CD4-positive, CD25-positive, alpha-beta regulatory T cell (primary cell): ENCODE measurements at regions not wholly inside any gene's neighbourhood (a gene's known extent, or its start where the extent isn't known, plus 50 kb on each side); places are given as distances from the start of the nearest gene placed in this dataset.
"Not testable (repeated sequence)": the region's sequence is repeated elsewhere in the genome, so short reads cannot be mapped to it uniquely, and the experiment has no call there.

Experiments used
- ATAC-seq, 2 donors: fragments of 150-1000 bp; cut with Tn5 transposase; one replicate each; pipeline ENCODE4 v1.10.0; 2021; ENCODE audit warnings: low read depth in 2 of 2, moderate number of reproducible peaks in 2 of 2, moderate library complexity in 1 of 2
- DNase-seq, 3 donors: peaks; one replicate each; pipeline versions ENCODE4 v3.0.0 to v3.0.0-alpha.2; 2012 to 2022; ENCODE audit warnings: mixed read lengths in 1 of 3
- H3K27ac ChIP-seq: one replicate; pipeline ENCODE4 v1.7.0; 2013; ENCODE audit warnings: mild to moderate bottlenecking, low read length; ENCODE audit not compliant: insufficient read depth, poor library complexity, severe bottlenecking
- H3K27me3 ChIP-seq: one replicate; pipeline ENCODE4 v1.7.0; 2013; ENCODE audit warnings: low read length; ENCODE audit not compliant: control insufficient read depth, insufficient read depth
- H3K36me3 ChIP-seq: one replicate; pipeline ENCODE4 v1.7.0; 2013; ENCODE audit warnings: mild to moderate bottlenecking, low read length, moderate library complexity; ENCODE audit not compliant: control insufficient read depth, insufficient read depth
- H3K4me1 ChIP-seq: 2 replicates; pipeline ENCODE4 v1.7.0; 2013; ENCODE audit warnings: mild to moderate bottlenecking, low read length; ENCODE audit not compliant: insufficient read depth, control insufficient read depth, poor library complexity, severe bottlenecking
- H3K4me3 ChIP-seq: one replicate; pipeline ENCODE4 v1.7.0; 2013; ENCODE audit warnings: low read depth, mild to moderate bottlenecking, low read length, moderate library complexity
- H3K9me3 ChIP-seq, 2 experiments: 1 replicate in 1 of 2; 2 replicates in 1 of 2; pipeline ENCODE4 v1.7.0; 2013; ENCODE audit warnings: low read length in 2 of 2, mild to moderate bottlenecking in 1 of 2, moderate library complexity in 1 of 2; ENCODE audit not compliant: control insufficient read depth in 2 of 2
- H3K27ac Mint-ChIP-seq, 3 donors: one replicate each; pipeline ENCODE4 v1.8.0; 2020 to 2022; ENCODE audit warnings: mild to moderate bottlenecking in 3 of 3, mixed read lengths in 3 of 3, moderate library complexity in 2 of 3
- H3K27me3 Mint-ChIP-seq: one replicate; pipeline ENCODE4 v1.8.0; 2022; ENCODE audit warnings: mild to moderate bottlenecking, mixed read lengths
- H3K36me3 Mint-ChIP-seq: one replicate; pipeline ENCODE4 v1.8.0; 2020; ENCODE audit warnings: mixed read lengths
- H3K4me1 Mint-ChIP-seq, 4 donors: one replicate each; pipeline ENCODE4 v1.8.0; 2020 to 2022; ENCODE audit warnings: mixed read lengths in 4 of 4, mild to moderate bottlenecking in 1 of 4
- H3K4me3 Mint-ChIP-seq, 4 donors: one replicate each; pipeline ENCODE4 v1.8.0; 2020 to 2022; ENCODE audit warnings: mild to moderate bottlenecking in 4 of 4, mixed read lengths in 4 of 4, moderate library complexity in 3 of 4
- H3K9me3 Mint-ChIP-seq, 7 donors: one replicate each; pipeline ENCODE4 v1.8.0; 2020 to 2022; ENCODE audit warnings: mixed read lengths in 7 of 7, mild to moderate bottlenecking in 3 of 7, moderate library complexity in 2 of 7

DNA sequence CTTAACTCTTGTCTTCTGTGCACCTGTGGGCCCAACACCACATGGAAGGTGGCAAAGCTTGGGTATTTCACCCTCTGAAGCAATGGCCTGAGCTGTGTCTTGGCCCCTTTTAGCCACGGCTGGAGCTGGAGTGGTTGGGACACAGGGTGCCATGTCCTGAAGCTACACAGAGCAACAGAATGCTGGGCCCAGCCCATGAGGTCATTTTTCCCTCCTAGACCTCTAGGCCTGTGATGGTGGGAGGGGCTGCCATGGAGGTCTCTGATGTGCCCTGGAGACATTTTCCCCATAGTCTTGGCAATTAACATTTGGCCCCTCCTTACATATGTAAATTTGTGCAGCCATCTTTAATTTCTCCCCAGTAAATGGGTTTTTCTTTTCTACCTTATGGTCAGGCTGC lies 620.8 kb downstream of the RFPL4B start:
- Histone ChIP-seq H3K27me3 (no peaks in the 10 kb centered on the region), H3K9me3 (no peaks in the 10 kb centered on the region), H3K4me1 (no peaks in the 10 kb centered on the region), H3K4me3 (no peak overlapping the region), H3K36me3 (no peaks in the 10 kb centered on the region), H3K27ac (no peak overlapping the region)
- no peak overlapping the region for H3K27ac Mint-ChIP-seq
- peaks cover 0 to 12% (median 6%) of the 10 kb centered on the region in 7 donors for H3K9me3 Mint-ChIP-seq
- DNase-seq = no peak
- H3K36me3 Mint-ChIP-seq = no peaks in the 10 kb centered on the region
- ATAC-seq = no peak
- no peaks in the 10 kb centered on the region for H3K27me3 Mint-ChIP-seq
- no peak overlapping the region for H3K4me3 Mint-ChIP-seq
- no peaks in the 10 kb centered on the region for H3K4me1 Mint-ChIP-seq

DNA sequence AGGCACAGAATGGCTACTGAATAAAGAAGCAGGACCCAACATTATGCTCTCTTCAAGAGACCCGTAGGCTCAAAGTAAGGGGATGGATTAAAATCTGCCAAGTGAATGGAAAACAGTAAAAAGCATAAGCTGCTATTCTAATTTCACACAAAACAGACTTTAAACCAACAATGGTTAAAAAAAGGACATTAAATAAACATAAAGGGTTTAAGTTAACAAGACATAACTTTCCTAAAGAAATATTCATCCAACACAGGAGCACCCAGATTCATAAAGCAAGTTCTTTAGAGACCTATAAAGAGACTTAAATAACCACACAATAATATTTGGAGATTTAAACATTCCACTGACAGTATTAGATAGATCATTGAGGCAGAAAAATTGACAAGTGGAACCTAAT lies 624.5 kb downstream of the RFPL4B start:
- H3K27me3 Mint-ChIP-seq = no peaks in the 10 kb centered on the region
- ATAC-seq (no peak), DNase-seq (no peak)
- Histone ChIP-seq H3K27me3 (no peaks in the 10 kb centered on the region), H3K27ac (no peak overlapping the region), H3K9me3 (no peaks in the 10 kb centered on the region), H3K4me1 (no peaks in the 10 kb centered on the region), H3K36me3 (no peaks in the 10 kb centered on the region), H3K4me3 (no peak overlapping the region)
- no peak overlapping the region for H3K4me3 Mint-ChIP-seq
- H3K36me3 Mint-ChIP-seq = no peaks in the 10 kb centered on the region
- peaks cover 4 to 16% (median 8%) of the 10 kb centered on the region in 7 donors for H3K9me3 Mint-ChIP-seq
- no peak overlapping the region for H3K27ac Mint-ChIP-seq
- no peaks in the 10 kb centered on the region for H3K4me1 Mint-ChIP-seq

DNA sequence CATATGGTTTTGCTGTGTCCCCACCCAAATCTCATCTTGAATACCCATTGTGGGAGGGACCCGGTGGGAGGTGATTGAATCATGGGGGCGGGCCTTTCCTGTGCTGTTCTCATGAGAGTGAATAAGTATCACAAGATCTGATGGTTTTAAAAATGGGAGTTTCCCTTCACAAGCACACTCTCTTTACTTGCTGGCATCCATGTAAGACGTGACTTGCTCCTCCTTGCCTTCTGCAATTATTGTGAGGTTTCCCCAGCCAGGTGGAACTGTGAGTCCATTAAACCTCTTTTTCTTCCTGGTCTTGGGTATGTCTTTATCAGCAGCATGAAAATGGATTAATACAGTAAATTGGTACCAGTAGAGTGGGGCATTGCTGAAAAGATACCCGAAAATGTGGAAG lies 627.8 kb downstream of the RFPL4B start:
- H3K4me1 Mint-ChIP-seq, H3K4me3 ChIP-seq, H3K9me3 ChIP-seq, H3K27me3 ChIP-seq, H3K36me3 ChIP-seq, ATAC-seq, H3K4me3 Mint-ChIP-seq, H3K4me1 ChIP-seq, H3K27me3 Mint-ChIP-seq, H3K36me3 Mint-ChIP-seq, H3K27ac Mint-ChIP-seq, H3K27ac ChIP-seq, DNase-seq: not testable (repeated sequence)
- peaks cover 0 to 24% (median 5%) of the 10 kb centered on the region in 7 donors for H3K9me3 Mint-ChIP-seq

DNA sequence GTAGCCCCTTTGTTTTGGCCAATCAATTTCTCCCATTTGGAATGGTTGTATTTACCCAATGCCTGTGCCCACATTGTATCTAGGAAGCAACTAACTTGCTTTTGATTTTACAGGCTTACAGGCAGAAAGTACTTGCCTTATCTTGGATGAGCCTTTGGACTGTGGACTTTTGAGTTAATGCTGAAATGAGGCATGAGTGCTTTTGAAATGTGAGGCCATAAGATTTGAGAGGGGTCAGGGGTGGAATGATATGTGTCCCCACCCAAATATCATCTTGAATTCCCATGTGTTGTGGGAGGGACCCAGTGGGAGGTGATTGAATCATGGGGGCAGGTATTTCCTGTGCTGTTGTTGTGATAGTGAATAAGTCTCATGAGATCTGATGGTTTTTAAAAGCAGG lies 629.4 kb downstream of the RFPL4B start:
- H3K36me3 ChIP-seq, H3K9me3 ChIP-seq, H3K27me3 ChIP-seq, H3K27ac ChIP-seq, H3K27ac Mint-ChIP-seq, DNase-seq, H3K4me1 Mint-ChIP-seq, ATAC-seq, H3K36me3 Mint-ChIP-seq, H3K27me3 Mint-ChIP-seq, H3K4me3 ChIP-seq, H3K4me3 Mint-ChIP-seq, H3K4me1 ChIP-seq: not testable (repeated sequence)
- peaks cover 0 to 24% (median 5%) of the 10 kb centered on the region in 7 donors for H3K9me3 Mint-ChIP-seq

DNA sequence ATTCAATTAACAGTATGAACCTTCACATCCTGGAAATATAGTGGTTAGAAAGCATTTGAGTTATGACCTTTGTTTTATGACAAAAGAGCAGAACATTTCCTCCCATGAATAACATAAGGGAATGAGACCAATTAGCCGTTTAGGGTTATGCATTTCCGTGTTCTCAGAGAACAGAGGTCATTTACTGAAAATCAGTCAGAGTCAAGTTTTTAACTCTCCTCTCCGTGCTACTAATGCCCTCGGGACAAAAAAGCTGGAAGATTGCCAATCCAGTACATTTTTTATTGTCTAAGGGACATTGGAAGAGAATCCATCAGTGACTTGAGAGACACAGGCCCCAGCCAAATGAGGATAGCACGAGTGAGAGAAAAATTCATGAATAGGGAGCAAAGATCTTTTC lies 632.7 kb downstream of the RFPL4B start:
- Mint-ChIP-seq H3K9me3 (peaks cover 0 to 16% (median 2%) of the 10 kb centered on the region in 7 donors), H3K27ac (no peak overlapping the region), H3K4me1 (no peaks in the 10 kb centered on the region), H3K4me3 (no peak overlapping the region), H3K36me3 (no peaks in the 10 kb centered on the region), H3K27me3 (no peaks in the 10 kb centered on the region)
- Histone ChIP-seq H3K4me1 (no peaks in the 10 kb centered on the region), H3K27me3 (no peaks in the 10 kb centered on the region), H3K4me3 (no peak overlapping the region), H3K27ac (no peak overlapping the region), H3K9me3 (no peaks in the 10 kb centered on the region), H3K36me3 (no peaks in the 10 kb centered on the region)
- DNase-seq (no peak), ATAC-seq (no peak)

DNA sequence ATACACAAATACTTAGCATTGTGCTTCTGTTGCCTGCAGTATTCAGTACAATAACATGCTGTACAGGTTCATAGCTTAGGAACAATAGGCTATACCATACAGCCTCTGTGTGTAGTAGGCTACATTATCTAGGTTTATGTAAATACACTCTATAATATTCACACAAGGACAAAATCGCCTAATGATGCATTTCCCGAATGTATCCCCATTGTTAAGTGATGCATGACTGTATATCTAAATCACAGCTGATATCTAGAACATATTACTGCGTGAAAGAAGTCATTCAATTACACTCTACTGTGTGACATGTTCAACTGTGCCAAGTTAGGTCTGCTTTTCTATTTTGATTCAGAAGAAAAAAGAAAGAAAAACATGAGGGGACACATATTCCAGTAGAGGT lies 633.5 kb downstream of the RFPL4B start:
- Histone ChIP-seq H3K36me3 (no peaks in the 10 kb centered on the region), H3K9me3 (no peaks in the 10 kb centered on the region), H3K4me3 (no peak overlapping the region), H3K27me3 (no peaks in the 10 kb centered on the region), H3K27ac (no peak overlapping the region), H3K4me1 (no peaks in the 10 kb centered on the region)
- Mint-ChIP-seq H3K27ac (no peak overlapping the region), H3K4me3 (no peak overlapping the region), H3K9me3 (peaks cover 0 to 9% (median 2%) of the 10 kb centered on the region in 7 donors), H3K36me3 (no peaks in the 10 kb centered on the region), H3K4me1 (no peaks in the 10 kb centered on the region), H3K27me3 (no peaks in the 10 kb centered on the region)
- DNase-seq (no peak), ATAC-seq (no peak)

DNA sequence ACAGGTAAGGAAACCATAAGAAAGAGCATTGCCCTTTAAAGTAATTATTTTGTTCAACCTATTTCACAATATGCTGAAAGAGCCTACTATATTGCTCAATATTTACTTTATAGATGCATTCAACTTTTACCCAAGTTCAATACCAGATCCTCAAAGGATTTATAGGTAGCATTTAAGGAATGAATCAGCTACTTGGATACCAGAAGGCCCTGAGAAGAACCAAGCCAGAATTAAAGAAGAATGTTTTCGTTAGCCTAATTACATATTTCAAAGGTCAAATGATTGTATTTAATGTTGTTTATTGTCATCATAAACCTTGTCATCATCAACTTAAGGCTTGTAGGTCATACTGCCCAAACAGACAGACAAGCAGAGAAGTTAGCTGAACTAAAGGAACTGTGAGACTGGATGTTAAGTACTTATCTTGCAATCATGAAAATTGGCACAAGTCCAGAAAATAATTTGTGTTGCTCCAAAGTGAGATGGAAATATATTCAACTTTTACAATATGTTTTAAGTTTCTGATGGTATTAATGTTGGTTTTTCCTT lies 636.7 kb downstream of the RFPL4B start:
- no peaks in the 10 kb centered on the region for H3K4me1 ChIP-seq
- Mint-ChIP-seq H3K27ac (no peak overlapping the region), H3K4me3 (no peak overlapping the region), H3K9me3 (peaks cover 0 to 3% (median 1%) of the 10 kb centered on the region in 7 donors), H3K4me1 (no peaks in the 10 kb centered on the region), H3K27me3 (no peaks in the 10 kb centered on the region), H3K36me3 (no peaks in the 10 kb centered on the region)
- no peaks in the 10 kb centered on the region for H3K27me3 ChIP-seq
- no peak overlapping the region for H3K27ac ChIP-seq
- DNase-seq (no peak), ATAC-seq (no peak)
- H3K36me3 ChIP-seq = no peaks in the 10 kb centered on the region
- no peaks in the 10 kb centered on the region for H3K9me3 ChIP-seq
- no peak overlapping the region for H3K4me3 ChIP-seq

DNA sequence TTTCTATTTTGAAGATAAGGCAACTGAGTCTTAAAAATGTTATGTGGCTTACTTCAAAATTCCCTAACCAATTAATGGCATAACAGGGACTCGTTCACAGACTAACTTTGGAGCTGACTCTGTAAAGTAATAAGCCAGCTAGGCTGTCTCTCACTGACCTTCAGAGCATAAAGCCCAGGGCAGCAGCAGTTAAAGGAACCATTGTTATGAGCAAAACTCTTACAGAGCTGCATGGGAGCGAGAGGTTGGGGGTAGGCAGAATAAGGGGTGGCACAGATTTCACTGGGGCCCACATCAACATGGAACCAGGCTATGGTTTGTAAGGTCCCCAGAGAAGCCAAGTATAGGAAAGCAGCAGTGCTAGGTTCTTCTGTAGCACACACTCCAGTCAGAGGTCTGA lies 637.8 kb downstream of the RFPL4B start:
- Mint-ChIP-seq H3K36me3 (no peaks in the 10 kb centered on the region), H3K9me3 (peaks cover 0 to 11% (median 3%) of the 10 kb centered on the region in 7 donors), H3K4me3 (no peak overlapping the region), H3K4me1 (no peaks in the 10 kb centered on the region), H3K27ac (no peak overlapping the region), H3K27me3 (no peaks in the 10 kb centered on the region)
- Histone ChIP-seq H3K4me1 (no peaks in the 10 kb centered on the region), H3K27me3 (no peaks in the 10 kb centered on the region), H3K36me3 (no peaks in the 10 kb centered on the region), H3K9me3 (no peaks in the 10 kb centered on the region), H3K27ac (no peak overlapping the region), H3K4me3 (no peak overlapping the region)
- DNase-seq = no peak
- ATAC-seq = no peak
